GM23338 (cell line): ENCODE measurements at regions not wholly inside any gene's neighbourhood (a gene's known extent, or its start where the extent isn't known, plus 50 kb on each side); places are given as distances from the start of the nearest gene placed in this dataset.

ENCODE experiments used
- ATAC-seq: fragments of 200-7000 bp; cut with Tn5 transposase; 3 replicates; pipeline ENCODE4 v1.9.1; 2020
- DNase-seq: peaks from one replicate; pipeline ENCODE4 v3.0.0-alpha.2; 2015; ENCODE audit warnings: low spot score
- H2AFZ ChIP-seq: fragments of 200-600 bp; sonication (generic); 2 replicates; pipeline ENCODE4 v1.8.0; 2016; ENCODE audit warnings: antibody characterized with exemption, mild to moderate bottlenecking, moderate library complexity
- H3F3A ChIP-seq: fragments of 200-600 bp; sonication (generic); replicated peaks from 2 replicates; pipeline ENCODE4 v1.8.0; 2017; ENCODE audit warnings: antibody characterized with exemption, mixed run types, low read depth
- H3K27ac ChIP-seq: fragments of 200-600 bp; sonication (generic); 2 replicates; pipeline ENCODE4 v1.6.1; 2016; ENCODE audit warnings: low read depth
- H3K27me3 ChIP-seq: fragments of 200-600 bp; sonication (generic); 2 replicates; pipeline ENCODE4 v1.8.0; 2016; ENCODE audit warnings: mild to moderate bottlenecking, mixed run types, moderate library complexity; ENCODE audit not compliant: insufficient read depth
- H3K36me3 ChIP-seq: fragments of 200-600 bp; sonication (generic); 2 replicates; pipeline ENCODE4 v1.8.0; 2016; ENCODE audit warnings: mild to moderate bottlenecking; ENCODE audit not compliant: insufficient read depth
- H3K4me1 ChIP-seq: fragments of 200-600 bp; sonication (generic); 2 replicates; pipeline ENCODE4 v1.8.0; 2016; ENCODE audit warnings: mild to moderate bottlenecking, moderate library complexity; ENCODE audit not compliant: insufficient read depth
- H3K4me2 ChIP-seq: fragments of 200-600 bp; sonication (generic); 2 replicates; pipeline ENCODE4 v1.7.1; 2017; ENCODE audit warnings: mixed run types
- H3K4me3 ChIP-seq: fragments of 200-600 bp; sonication (generic); 2 replicates; pipeline ENCODE4 v1.6.1; 2016; ENCODE audit warnings: mixed run types
- H3K79me2 ChIP-seq: fragments of 200-600 bp; sonication (generic); replicated peaks from 2 replicates; pipeline ENCODE4 v1.8.0; 2017; ENCODE audit warnings: mild to moderate bottlenecking; ENCODE audit not compliant: insufficient read depth
- H3K9me2 ChIP-seq: fragments of 200-600 bp; sonication (generic); 2 replicates; pipeline ENCODE4 v1.8.0; 2017; ENCODE audit not compliant: insufficient read depth
- H4K20me1 ChIP-seq: fragments of 200-600 bp; sonication (generic); replicated peaks from 2 replicates; pipeline ENCODE4 v1.8.0; 2017; ENCODE audit warnings: mild to moderate bottlenecking; ENCODE audit not compliant: insufficient read depth
- H3K27ac Mint-ChIP-seq: 2 replicates; pipeline ENCODE4 v1.8.0; 2020; ENCODE audit warnings: inconsistent platforms, mild to moderate bottlenecking, moderate library complexity, mixed read lengths
- H3K27me3 Mint-ChIP-seq: 3 replicates; pipeline ENCODE4 v1.8.0; 2022; ENCODE audit warnings: low read depth, mild to moderate bottlenecking, moderate library complexity, mixed read lengths, inconsistent platforms; ENCODE audit not compliant: insufficient read depth, poor library complexity
- H3K36me3 Mint-ChIP-seq: 3 replicates; pipeline ENCODE4 v1.8.0; 2021; ENCODE audit warnings: low read depth, mild to moderate bottlenecking, inconsistent platforms, moderate library complexity, mixed read lengths
- H3K4me1 Mint-ChIP-seq: 3 replicates; pipeline ENCODE4 v1.8.0; 2020; ENCODE audit warnings: mild to moderate bottlenecking, inconsistent platforms, mixed read lengths
- H3K4me3 Mint-ChIP-seq: 3 replicates; pipeline ENCODE4 v1.8.0; 2021; ENCODE audit warnings: moderate library complexity, mild to moderate bottlenecking, inconsistent platforms, mixed read lengths
- H3K9me3 Mint-ChIP-seq: 3 replicates; pipeline ENCODE4 v1.8.0; 2020; ENCODE audit warnings: moderate library complexity, mild to moderate bottlenecking, inconsistent platforms, mixed read lengths
- CREB1 ChIP-seq: fragments of 250-450 bp; sonication (Bioruptor Pico); IDR thresholded peaks from 2 replicates; pipeline ENCODE4 v1.5.0; 2020; ENCODE audit warnings: low read depth, mild to moderate bottlenecking, moderate library complexity
- ETS1 ChIP-seq: IDR thresholded peaks from 2 replicates; pipeline ENCODE4 v1.6.1; 2016; ENCODE audit warnings: antibody characterized with exemption
- EZH2phosphoT487 ChIP-seq: fragments of 200-600 bp; sonication (generic); IDR thresholded peaks from one replicate; pipeline ENCODE4 v1.8.1; 2018; ENCODE audit warnings: antibody characterized with exemption; ENCODE audit not compliant: unreplicated experiment
- JUNB ChIP-seq: IDR thresholded peaks from one replicate; pipeline ENCODE4 v1.6.1; 2016; ENCODE audit warnings: antibody characterized with exemption; ENCODE audit not compliant: unreplicated experiment
- NANOG ChIP-seq: IDR thresholded peaks from 2 replicates; pipeline ENCODE4 v1.6.1; 2016; ENCODE audit warnings: antibody characterized with exemption, borderline replicate concordance
- POLR2AphosphoS5 ChIP-seq: IDR thresholded peaks from 2 replicates; pipeline ENCODE4 v1.6.1; 2016; ENCODE audit warnings: antibody characterized with exemption, low read depth
- STAT1 ChIP-seq: IDR thresholded peaks from one replicate; pipeline ENCODE4 v1.6.1; 2016; ENCODE audit warnings: antibody characterized with exemption; ENCODE audit not compliant: unreplicated experiment
- ZNF114 ChIP-seq: fragments of 250-450 bp; sonication (Bioruptor Pico); IDR thresholded peaks from 2 replicates; pipeline ENCODE4 v1.5.0; 2020; ENCODE audit warnings: mild to moderate bottlenecking, moderate library complexity
- TF ChIP-seq, protein P1 (sequence below), 2 experiments: fragments of 200-600 bp in 1 of 2; sonication (generic) in 1 of 2; conservative IDR thresholded peaks; 2 replicates each; pipeline versions ENCODE4 v1.5.1 to v1.6.1; 2016 to 2017; ENCODE audit warnings: antibody characterized with exemption in 2 of 2, low read depth in 2 of 2, mild to moderate bottlenecking in 2 of 2, moderate library complexity in 1 of 2
- TF ChIP-seq, protein P2 (sequence below): IDR thresholded peaks from one replicate; pipeline ENCODE4 v1.6.1; 2018; ENCODE audit warnings: antibody characterized with exemption; ENCODE audit not compliant: unreplicated experiment
- TF ChIP-seq, protein P3 (sequence below): fragments of 250-450 bp; sonication (Bioruptor Pico); IDR thresholded peaks from 2 replicates; pipeline ENCODE4 v1.5.0; 2020; ENCODE audit warnings: mild to moderate bottlenecking, moderate library complexity

- no peaks in the 10 kb centered on the region for H4K20me1 ChIP-seq
- H3K27ac Mint-ChIP-seq, result no peak overlapping the region
- no peak overlapping the region for H2AFZ ChIP-seq
These were observed 217.0 kb downstream of the GAS1 start for GRCh38 chr9:86730163-86730928.

More at GRCh38 chr9:86730163-86730928, 217.0 kb downstream of the GAS1 start:
- Histone ChIP-seq H3K4me2 (no peak overlapping the region), H3K79me2 (no peaks in the 10 kb centered on the region), H3K4me3 (no peak overlapping the region), H3K36me3 (no peaks in the 10 kb centered on the region), H3K27ac (no peak overlapping the region), H3K4me1 (no peaks in the 10 kb centered on the region), H3K27me3 (no peaks in the 10 kb centered on the region), H3K9me2 (no peaks in the 10 kb centered on the region), H3F3A (no peaks in the 10 kb centered on the region)
- H3K9me3 Mint-ChIP-seq, result no peaks in the 10 kb centered on the region
- no peak for TF ChIP-seq ETS1
- TF ChIP-seq CREB1 (CRISPR knock-in tag), result no peak
- no peak for TF ChIP-seq EZH2phosphoT487
- TF ChIP-seq ZNF114 (CRISPR knock-in tag), result no peak
- TF ChIP-seq, protein P1, sequence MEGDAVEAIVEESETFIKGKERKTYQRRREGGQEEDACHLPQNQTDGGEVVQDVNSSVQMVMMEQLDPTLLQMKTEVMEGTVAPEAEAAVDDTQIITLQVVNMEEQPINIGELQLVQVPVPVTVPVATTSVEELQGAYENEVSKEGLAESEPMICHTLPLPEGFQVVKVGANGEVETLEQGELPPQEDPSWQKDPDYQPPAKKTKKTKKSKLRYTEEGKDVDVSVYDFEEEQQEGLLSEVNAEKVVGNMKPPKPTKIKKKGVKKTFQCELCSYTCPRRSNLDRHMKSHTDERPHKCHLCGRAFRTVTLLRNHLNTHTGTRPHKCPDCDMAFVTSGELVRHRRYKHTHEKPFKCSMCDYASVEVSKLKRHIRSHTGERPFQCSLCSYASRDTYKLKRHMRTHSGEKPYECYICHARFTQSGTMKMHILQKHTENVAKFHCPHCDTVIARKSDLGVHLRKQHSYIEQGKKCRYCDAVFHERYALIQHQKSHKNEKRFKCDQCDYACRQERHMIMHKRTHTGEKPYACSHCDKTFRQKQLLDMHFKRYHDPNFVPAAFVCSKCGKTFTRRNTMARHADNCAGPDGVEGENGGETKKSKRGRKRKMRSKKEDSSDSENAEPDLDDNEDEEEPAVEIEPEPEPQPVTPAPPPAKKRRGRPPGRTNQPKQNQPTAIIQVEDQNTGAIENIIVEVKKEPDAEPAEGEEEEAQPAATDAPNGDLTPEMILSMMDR (conservative IDR thresholded peaks at IDR 0.05; ENCODE audit: low read depth in 2 of 2), result no peak
- TF ChIP-seq, protein P2, sequence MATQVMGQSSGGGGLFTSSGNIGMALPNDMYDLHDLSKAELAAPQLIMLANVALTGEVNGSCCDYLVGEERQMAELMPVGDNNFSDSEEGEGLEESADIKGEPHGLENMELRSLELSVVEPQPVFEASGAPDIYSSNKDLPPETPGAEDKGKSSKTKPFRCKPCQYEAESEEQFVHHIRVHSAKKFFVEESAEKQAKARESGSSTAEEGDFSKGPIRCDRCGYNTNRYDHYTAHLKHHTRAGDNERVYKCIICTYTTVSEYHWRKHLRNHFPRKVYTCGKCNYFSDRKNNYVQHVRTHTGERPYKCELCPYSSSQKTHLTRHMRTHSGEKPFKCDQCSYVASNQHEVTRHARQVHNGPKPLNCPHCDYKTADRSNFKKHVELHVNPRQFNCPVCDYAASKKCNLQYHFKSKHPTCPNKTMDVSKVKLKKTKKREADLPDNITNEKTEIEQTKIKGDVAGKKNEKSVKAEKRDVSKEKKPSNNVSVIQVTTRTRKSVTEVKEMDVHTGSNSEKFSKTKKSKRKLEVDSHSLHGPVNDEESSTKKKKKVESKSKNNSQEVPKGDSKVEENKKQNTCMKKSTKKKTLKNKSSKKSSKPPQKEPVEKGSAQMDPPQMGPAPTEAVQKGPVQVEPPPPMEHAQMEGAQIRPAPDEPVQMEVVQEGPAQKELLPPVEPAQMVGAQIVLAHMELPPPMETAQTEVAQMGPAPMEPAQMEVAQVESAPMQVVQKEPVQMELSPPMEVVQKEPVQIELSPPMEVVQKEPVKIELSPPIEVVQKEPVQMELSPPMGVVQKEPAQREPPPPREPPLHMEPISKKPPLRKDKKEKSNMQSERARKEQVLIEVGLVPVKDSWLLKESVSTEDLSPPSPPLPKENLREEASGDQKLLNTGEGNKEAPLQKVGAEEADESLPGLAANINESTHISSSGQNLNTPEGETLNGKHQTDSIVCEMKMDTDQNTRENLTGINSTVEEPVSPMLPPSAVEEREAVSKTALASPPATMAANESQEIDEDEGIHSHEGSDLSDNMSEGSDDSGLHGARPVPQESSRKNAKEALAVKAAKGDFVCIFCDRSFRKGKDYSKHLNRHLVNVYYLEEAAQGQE, result no peak
- no peak for TF ChIP-seq NANOG
- TF ChIP-seq STAT1, result no peak
- no peak for TF ChIP-seq JUNB
- TF ChIP-seq, protein P3, sequence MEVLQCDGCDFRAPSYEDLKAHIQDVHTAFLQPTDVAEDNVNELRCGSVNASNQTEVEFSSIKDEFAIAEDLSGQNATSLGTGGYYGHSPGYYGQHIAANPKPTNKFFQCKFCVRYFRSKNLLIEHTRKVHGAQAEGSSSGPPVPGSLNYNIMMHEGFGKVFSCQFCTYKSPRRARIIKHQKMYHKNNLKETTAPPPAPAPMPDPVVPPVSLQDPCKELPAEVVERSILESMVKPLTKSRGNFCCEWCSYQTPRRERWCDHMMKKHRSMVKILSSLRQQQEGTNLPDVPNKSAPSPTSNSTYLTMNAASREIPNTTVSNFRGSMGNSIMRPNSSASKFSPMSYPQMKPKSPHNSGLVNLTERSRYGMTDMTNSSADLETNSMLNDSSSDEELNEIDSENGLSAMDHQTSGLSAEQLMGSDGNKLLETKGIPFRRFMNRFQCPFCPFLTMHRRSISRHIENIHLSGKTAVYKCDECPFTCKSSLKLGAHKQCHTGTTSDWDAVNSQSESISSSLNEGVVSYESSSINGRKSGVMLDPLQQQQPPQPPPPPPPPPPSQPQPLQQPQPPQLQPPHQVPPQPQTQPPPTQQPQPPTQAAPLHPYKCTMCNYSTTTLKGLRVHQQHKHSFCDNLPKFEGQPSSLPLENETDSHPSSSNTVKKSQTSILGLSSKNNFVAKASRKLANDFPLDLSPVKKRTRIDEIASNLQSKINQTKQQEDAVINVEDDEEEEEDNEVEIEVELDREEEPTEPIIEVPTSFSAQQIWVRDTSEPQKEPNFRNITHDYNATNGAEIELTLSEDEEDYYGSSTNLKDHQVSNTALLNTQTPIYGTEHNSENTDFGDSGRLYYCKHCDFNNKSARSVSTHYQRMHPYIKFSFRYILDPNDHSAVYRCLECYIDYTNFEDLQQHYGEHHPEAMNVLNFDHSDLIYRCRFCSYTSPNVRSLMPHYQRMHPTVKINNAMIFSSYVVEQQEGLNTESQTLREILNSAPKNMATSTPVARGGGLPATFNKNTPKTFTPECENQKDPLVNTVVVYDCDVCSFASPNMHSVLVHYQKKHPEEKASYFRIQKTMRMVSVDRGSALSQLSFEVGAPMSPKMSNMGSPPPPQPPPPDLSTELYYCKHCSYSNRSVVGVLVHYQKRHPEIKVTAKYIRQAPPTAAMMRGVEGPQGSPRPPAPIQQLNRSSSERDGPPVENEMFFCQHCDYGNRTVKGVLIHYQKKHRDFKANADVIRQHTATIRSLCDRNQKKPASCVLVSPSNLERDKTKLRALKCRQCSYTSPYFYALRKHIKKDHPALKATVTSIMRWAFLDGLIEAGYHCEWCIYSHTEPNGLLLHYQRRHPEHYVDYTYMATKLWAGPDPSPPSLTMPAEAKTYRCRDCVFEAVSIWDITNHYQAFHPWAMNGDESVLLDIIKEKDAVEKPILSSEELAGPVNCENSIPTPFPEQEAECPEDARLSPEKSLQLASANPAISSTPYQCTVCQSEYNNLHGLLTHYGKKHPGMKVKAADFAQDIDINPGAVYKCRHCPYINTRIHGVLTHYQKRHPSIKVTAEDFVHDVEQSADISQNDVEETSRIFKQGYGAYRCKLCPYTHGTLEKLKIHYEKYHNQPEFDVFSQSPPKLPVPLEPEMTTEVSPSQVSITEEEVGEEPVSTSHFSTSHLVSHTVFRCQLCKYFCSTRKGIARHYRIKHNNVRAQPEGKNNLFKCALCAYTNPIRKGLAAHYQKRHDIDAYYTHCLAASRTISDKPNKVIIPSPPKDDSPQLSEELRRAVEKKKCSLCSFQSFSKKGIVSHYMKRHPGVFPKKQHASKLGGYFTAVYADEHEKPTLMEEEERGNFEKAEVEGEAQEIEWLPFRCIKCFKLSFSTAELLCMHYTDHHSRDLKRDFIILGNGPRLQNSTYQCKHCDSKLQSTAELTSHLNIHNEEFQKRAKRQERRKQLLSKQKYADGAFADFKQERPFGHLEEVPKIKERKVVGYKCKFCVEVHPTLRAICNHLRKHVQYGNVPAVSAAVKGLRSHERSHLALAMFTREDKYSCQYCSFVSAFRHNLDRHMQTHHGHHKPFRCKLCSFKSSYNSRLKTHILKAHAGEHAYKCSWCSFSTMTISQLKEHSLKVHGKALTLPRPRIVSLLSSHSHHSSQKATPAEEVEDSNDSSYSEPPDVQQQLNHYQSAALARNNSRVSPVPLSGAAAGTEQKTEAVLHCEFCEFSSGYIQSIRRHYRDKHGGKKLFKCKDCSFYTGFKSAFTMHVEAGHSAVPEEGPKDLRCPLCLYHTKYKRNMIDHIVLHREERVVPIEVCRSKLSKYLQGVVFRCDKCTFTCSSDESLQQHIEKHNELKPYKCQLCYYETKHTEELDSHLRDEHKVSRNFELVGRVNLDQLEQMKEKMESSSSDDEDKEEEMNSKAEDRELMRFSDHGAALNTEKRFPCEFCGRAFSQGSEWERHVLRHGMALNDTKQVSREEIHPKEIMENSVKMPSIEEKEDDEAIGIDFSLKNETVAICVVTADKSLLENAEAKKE (CRISPR knock-in tag), result no peak
- TF ChIP-seq POLR2AphosphoS5, result no peak
- peaks cover 6% of the 10 kb centered on the region for H3K4me1 Mint-ChIP-seq
- ATAC-seq, result no peak
- H3K4me3 Mint-ChIP-seq, result no peak overlapping the region
- peaks cover 2% of the 10 kb centered on the region for H3K27me3 Mint-ChIP-seq
- no peak for DNase-seq
- H3K36me3 Mint-ChIP-seq, result no peaks in the 10 kb centered on the region
